ENCODE measurements at regions not wholly inside any gene's neighbourhood (a gene's known extent, or its start where the extent isn't known, plus 50 kb on each side); places are given as distances from the start of the nearest gene placed in this dataset.
"Not testable (repeated sequence)": the region's sequence is repeated elsewhere in the genome, so short reads cannot be mapped to it uniquely, and the experiment has no call there.

DNA sequence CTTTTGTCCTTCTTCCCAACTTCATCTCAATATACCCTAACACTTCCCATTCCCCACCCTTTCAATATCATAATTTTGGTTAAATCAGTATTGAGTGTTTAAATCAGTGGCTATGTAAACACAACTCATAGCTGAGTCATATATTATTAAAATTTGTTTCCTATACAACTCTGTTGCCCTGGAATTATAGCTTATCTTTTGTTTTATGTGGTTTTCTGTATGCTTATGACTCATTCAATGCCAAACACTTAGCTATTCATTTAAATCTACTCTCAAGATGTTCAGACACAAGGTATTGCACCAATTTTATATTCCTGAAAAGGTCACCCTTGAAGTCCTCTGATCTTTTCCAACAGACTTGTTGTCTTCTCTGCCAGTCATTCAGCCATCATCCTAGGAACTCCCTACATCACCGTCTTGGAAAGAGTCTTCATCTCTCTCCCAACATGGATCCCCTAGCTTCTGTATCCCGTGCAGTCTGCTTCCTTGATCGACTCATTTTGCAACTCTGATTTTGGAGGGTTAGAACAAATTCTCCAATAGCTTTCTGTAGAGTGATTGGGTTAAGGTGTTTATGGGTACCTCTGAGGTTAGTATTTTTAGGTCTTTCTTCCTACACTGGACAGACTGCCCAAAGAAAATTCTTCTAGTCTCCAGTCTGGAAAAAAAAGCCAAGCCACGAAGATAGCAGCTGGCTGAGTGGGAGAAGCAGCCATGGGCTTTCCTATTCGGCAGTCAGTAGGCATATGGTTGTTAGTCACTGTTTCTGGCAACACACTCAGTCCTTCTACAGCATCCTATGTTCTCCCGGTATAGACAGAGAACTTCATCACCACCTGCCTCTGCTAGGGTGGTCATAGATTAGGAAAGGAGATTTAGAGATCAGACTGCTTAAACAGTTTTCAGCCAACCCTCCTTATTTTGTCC lies 102.1 kb downstream of the CRPPA start:
- DNase-seq, result no peak

DNA sequence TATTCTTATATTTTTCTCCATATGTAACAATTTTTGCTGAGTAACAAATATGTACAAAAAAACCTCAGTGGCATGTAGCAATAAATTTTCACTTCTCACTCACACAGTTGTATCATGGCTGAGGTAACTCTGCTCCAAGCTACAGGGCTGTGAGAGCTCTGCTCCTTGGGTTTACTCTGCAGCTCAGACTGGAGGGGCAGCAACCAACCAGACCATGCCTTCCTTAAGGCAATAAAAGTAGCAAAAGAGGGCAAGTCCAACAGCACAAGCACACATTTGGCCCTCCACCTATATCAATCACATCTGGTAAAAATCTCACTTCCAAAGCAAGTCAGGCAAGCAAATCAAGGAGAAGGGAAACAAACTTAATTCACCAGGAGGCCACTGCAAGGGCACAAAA lies 102.9 kb downstream of the CRPPA start:
- DNase-seq, result no peak

DNA sequence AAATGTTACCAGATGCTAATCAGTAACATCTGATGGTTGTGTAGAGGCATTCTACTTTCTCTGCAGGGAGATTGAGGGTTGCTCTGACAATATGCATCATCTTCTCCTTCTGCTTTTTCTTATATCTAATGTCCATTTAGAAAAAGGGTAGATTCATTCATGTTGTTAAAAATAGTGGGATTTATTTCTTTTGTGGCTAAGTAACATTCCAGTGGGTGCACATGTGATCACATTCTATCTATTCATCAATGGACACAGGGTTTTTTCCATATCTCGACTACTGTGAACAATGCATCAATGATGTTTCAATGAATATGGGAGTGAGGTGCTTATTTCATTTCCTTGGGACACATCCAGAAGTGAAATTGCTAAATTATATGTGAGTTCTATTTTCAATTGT lies 103.9 kb downstream of the CRPPA start:
- no peak for DNase-seq

DNA sequence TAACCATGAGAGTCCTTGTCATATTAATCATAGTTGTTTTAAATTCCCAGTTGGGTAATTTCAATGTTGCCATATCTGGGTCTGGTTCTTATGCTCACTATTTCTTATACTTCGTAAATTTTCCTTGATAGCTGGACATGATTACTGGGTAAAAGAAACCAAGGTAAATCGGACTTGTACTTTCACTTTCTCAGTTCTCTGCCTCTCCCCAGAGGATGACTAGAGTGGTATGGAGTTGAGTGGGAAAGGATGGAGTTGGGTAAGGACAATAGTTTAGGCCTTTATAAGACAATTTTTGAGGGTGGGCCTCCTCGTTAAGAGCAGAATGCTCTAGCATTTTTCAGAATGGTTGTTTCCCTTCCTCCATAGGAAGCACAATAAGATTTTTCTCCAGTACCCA lies 106.1 kb downstream of the CRPPA start:
- no peak for DNase-seq

DNA sequence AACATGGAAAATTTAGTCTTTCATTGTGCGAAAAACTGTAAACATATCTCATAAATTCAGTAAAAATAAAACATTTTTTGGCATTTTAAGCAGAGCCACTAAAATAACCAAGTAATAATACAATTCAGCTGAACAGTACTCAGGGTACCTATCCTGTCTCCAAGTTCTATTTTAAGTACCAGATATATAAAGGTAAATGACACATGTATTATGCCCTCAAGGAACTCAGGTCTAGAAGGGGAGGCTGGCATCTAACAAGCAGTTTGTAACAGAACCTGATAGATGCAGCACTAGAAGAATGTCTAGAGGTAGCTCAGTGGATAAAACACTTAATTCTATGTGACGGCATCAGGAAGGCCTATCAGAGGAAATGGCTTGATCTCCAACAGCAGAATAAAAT lies 112.2 kb downstream of the CRPPA start:
- DNase-seq, result no peak

DNA sequence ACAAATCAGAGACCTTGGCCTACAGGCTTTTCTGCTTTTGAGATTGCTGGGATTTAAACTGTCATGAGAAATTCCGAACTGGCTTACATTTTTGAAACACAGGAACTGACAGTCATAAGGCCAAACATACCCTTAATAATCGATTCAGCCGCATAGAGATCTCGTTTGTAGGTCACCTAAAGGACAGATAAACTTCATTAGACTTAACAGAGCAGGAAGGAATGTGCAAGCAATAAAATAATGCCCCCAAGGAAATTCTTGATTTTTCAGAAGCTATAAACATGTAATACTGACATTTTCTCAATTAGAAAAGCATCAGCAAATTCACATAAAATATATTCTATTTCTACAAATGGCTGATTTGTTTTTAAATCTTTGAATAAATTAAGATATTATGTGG lies 120.0 kb downstream of the CRPPA start:
- DNase-seq, result no peak

DNA sequence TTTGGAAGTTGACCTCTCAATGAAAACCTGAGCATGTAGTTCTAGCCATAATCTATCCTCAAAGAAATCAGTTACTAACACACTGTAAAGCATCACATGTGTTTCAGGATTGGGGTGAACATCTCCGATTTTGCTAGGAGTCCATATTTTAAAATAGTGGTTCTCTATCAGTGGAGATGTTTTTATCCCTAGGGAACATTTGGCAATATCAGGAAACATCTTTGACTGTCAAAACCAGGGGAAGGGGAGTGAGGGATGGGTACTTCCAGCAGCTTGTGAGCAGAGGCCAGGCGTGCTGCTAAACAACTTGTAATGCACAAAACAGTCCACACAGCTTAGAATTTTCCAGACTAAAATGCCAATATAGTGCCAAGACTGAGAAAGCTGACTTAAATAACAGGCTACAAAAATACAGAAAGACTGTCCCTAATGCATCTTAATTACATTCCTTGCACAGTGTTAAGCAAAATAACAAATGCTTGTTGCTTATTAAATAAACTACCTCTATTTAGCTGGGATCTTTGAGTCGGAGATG lies 120.9 kb downstream of the CRPPA start:
- DNase-seq, result no peak

DNA sequence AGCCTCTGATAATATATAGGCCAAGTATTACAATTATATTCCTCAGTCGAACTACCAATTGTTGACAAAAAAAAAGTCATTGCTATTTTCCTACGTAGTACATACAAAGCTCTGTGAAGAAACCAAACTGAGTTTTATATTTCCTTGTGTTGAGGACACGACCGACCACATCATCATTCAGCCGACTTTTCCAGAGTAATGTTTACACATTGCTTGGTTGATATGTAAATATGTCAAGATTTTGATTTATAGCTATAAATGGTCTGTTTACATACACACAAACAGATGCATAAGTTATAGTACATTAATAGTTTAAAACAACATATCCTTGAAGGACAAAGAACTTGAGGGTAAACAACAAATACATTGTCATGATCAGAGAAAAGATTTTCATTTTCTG lies 121.5 kb downstream of the CRPPA start:
- DNase-seq, result no peak

DNA sequence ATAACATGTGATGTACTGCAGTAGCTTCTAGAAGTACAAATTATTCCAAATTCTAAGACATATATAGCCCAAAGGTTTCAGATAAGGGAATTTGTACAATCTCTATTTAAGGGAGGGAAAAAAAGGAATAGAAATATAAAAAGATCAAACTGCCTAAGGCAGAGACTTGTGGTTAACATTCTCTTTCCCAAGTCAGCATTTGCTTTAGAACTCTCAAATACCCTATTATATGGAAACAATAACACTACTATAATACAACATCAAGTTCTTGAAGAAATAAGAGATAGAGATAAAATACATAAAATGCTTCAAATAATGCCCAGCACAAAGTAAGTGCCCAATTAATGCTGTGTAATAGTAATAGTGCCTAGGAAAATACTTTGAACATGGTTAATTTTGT lies 123.1 kb downstream of the CRPPA start:
- no peak for DNase-seq

DNA sequence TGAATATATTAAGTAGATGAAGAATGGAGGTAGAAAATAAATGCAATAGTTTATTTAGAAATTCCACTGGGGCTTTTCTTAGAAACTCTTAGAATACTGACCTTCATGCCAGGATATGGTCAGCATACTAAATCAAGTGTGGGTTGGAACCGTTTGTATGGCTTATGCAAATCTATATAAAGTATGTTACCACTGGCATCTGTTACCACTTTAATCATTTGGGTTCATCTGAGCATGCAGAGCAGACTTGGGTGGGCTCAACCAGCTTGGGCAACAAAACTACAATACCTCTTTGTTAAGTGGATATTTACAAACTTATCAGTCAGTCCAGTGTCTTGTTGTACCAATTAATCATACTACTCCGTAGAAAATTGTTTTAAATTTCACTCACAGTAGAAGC lies 125.8 kb downstream of the CRPPA start:
- DNase-seq, result no peak

DNA sequence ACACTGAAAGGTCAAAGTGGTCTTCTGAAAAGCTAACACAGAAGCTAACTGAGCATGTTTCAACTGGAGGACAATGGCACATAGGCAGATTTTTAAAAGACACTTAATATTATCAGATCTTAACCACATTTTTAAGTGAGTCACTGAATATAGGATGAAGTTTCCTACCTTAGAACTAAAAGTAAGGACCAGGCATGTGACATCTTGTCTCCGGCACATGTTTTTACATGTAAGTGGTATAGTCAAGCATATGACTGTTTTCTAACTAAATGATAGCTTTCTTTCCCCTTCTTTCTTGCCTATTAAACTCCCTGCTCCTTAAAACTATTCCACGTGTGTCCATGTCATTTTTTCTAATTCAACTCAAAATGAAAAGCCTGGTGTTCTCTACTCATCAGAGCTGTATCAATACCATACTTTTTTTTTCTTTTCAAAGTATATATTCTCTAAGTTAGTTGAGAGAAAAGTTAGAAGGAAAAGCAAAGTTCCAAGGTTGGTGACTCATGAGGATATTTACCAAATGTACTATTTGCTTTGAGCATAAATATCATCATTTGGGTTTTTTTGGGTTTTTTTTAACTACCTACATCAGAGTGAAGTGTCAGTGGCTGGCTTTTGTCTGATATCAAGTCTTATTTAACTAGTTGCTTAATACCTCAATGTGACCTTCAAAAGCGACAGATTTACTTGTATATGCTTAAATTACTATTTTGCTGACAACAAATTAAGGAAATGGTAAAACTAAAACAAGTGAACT lies 127.5 kb downstream of the CRPPA start:
- no peak for DNase-seq

DNA sequence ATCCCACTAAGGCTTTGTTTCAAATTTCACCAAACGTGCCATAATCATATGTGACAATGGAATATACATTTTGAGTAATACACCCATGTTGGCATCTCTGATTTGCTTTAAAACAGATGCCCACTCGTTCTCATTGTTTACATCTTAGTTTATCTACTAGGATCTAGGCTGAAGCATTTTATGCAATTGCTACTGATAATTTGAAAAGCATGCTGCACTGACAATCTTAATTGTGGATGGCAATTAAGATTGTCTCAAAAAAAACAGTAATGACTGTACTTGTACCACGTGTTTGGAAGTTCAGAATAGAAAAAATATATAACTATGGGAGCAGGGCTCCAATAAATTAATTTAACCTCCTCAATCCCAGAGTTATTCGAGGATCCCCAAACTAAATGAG lies 136.8 kb downstream of the CRPPA start:
- DNase-seq, result no peak

DNA sequence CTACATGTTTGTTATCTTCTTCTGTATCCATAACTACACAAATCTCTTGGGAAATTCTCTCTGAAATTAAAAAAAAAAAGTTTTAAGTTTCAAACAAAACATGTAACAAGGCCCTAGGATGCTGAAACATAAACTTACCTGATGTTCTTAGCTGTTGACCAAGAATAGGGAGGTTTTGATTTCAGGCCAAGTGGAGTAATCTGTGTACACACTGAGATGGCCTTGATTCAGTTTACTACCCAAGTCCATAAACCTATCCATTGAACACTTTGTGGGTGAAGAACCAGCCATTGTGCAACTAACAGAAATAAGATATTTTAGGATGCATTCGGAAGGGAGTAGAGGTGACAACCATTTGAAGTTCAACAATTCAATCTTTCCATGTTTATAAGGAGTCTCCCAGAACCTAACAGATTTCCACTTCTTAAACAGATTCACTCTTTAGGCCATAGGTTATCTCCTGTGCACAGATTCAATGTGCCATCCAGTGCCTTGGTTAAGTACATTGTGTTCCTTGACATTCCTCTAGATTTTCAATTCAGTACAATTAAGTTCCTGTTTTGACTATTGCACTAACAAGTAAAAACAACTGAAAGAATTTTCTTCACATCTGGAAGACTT lies 143.1 kb downstream of the CRPPA start:
- DNase-seq, result no peak

DNA sequence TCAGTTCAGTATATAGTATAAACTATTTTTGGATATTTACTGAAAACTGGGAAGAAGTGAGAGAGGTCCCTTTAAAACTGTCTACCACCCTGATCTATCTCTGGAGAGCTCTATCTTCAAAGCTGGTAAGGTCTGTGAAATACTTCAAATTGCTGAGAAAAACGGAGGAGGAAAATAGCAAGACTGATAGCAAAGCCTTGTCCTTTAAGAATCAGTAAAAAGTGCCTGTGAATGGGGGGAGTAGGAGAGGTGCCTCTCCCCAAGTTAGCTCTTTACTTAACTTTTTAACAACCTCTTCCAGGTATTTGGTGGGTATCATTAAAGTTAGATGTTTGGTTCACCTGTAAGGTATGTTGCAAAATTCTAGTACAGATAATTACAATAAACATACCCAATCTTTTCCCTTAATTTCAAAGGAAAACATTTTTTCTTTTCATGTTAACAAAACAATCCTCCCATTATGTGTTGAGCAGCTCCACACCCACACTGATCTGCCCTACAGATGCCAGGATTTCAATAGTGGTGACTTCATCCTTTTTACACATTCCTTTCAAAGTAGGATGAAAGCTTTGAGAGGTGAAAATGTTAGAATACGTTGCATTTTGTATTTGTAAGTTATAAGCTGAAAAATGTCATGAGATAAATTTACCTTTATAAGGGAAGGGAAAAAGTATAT lies 149.2 kb downstream of the CRPPA start:
- no peak for DNase-seq

DNA sequence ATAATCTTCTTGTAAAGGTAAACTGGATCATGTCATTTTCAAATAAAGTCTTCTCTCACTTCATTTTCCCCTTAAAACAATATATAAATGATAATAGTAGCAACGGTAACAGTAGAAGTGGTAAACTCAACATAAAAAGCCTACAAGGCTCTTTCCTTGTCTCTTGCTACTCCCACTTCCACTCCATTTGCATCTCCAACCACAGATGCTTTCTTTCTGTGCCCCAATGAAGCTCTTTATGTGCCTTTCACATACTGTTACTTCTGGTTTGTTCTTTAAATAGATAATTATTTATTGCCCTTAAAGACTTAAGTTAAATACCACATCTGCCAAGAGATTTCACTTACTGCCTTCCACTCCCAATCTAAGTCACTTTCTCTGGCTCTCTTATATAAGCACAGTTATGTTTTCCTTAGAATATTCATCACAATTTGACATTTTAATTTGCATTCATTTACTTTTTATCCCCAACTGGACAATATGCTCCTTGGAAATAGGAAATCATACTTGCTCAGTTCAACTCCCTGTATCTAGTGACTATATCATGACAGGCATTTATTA lies 149.9 kb downstream of the CRPPA start:
- DNase-seq, result no peak

DNA sequence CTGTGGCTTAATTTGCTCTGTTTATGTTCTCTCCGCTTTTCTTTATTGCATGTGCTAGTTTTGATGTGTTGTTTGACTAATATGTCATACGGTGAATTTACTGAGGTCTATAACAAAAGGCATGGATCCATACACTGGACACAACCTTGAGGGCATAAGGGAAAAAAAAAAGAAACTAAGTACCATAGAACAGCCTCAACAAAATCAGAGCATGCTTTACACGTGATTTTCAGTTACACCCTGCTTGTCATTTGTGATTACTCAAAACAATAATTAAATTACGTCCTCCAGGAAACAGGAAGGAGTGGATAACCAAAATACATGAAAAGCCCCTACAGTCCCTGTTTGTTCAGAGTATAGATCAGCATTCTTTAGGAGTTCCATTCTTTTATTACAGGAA lies 150.5 kb downstream of the CRPPA start:
- DNase-seq, result no peak

DNA sequence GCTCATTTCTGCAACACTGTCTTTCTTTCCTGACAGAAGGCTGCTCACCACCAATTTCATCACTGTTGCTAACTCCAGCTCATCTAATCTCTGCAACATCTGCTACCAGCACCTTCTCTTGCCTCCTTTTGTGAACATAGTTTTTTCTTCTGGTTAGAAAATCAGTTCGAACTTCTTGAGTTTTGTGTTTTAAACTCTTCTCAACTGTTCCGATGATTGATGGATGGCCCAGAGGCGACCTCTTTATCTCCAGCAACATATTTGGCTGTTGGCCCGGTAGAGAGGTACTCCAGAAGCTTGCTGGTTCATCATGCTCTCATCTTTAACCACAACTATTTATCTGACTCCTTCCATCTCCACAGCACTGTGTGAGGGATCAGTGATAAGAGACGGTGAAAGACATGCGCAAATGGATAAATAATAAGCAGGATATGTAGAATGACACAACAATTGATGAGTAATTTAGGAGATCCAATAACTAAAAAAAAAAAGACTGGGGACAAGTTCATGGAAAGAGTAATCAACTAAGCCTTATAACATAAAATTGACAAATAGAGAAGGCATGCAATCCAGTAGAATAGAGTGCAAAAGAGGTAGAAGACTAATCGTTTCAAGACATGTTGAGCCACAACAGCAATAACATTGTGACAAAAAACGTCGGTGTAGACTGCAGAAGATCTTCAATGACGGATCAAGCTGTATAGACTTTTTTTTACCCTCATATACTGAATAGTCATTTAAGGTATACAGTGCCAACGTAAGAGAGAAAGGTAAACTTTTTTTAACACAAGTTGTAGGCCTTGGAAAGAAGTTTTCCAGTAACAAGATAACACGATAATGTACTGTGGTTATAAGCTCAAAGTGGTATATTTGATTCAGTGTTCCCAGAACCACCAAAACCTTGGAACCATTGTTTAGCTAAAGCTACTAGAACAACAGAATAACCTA lies 152.2 kb downstream of the CRPPA start:
- no peak for DNase-seq

DNA sequence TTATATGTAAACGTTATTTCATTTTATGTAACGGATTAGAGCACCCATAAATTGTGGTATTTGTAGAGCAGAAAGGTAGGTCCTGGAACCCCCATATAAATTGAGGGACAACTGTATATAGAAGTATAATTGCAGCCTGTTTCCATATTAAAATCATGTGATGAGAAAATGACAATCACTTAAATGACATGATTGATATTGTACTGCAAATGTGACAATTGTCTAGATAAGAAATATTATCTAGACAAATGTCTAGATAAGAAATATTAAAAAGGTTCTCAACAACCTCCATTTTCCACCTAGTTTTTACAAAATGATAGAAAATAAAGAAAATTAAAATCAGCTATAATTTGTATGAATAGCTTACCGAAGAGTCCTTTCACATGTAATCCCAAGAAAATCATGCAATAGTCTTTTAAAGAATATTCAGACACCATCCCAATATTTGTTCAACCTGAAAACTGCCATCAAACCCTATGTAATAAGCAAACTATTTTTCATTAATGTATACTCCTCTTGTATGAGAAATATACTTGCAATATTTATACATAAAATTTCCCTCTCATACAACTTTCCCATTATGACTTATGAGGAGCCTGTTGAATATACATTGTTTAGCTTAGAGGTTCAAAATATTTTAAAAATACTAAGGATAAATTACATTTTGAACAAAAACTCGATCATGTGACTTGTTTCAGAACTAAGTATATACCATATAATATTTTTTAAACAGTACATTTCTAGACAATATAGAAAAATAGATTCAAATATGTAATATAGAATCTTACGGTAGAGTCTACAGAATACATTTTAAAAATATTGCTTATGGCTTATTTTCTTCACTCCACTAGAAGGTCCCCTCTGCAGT lies 153.2 kb downstream of the CRPPA start:
- no peak for DNase-seq

DNA sequence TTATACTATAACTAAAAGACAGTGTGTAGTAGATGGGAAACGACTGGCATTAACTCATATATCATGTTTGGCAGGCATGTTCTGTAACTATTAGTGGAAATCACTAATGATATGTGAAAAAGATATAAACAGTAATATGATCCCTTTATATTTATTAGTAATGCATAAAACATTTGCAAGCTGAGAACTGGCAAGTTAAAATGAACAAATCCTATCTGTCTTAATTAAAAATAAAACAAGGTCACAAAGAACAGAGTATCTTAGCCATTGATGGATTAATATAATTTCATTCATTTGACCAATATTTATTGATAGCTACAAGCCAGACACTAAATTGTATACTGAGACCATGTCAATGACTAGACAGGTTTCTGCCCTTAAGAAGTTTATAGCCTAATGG lies 154.5 kb downstream of the CRPPA start:
- DNase-seq, result no peak

DNA sequence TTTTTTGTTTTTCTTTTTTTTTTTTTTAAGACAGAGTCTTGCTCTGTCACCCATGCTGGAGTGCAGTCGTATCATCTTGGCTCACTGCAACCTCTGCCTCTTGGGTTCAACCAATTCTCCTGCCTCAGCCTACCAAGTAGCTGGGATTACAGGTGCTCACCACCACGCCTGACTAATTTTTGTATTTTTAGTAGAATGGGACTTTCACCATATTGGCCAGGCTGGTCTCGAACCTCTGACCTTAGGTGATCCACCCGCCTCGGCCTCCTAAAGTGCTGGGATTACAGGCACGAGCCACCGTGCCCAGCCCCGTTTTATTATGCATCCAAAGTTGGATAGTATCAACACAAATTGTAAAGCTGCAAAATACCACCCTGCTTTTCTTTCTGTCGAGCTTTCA lies 154.9 kb downstream of the CRPPA start:
- not testable (repeated sequence) for DNase-seq
